HG03565 (cell line): ENCODE measurements at regions not wholly inside any gene's neighbourhood (a gene's known extent, or its start where the extent isn't known, plus 50 kb on each side); places are given as distances from the start of the nearest gene placed in this dataset.
A peak's percentile ranks its signal among the peaks of the same experiment; 100 is the strongest.
"Not testable (repeated sequence)": the region's sequence is repeated elsewhere in the genome, so short reads cannot be mapped to it uniquely, and the experiment has no call there.

Source experiments
- ATAC-seq: cut with Tn5 transposase; IDR thresholded peaks from one replicate; pipeline ENCODE4 v1.9.1; 2021; ENCODE audit warnings: mild to moderate bottlenecking, moderate library complexity; ENCODE audit not compliant: unreplicated experiment

- no peak for ATAC-seq
Observed at GRCh38 chr13:50611117-50611781, 232.2 kb downstream of the DLEU7 start.

DNA sequence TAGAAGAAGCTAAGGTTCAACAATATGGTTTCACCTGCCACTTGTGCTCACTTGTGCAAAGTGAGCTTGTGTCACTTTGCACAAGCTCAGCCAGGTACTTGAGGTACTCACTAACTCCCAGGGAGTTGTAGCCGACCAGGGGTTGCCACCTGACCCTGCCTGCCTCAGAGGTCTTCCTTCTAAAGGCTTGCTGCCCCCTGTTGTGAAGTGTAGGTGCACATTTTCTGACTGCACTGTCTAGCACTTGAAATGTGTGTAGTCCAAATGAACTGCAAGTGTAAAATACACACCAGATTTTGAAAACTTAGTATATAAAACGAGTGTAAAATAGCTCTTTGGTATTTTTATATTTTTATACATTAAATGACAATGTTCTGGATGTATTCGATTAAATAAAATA lies 230.8 kb downstream of the DLEU7 start:
- ATAC-seq: no peak

GRCh38 chr13:50613356-50613831 lies 230.1 kb downstream of the DLEU7 start:
- ATAC-seq: no peak

DNA sequence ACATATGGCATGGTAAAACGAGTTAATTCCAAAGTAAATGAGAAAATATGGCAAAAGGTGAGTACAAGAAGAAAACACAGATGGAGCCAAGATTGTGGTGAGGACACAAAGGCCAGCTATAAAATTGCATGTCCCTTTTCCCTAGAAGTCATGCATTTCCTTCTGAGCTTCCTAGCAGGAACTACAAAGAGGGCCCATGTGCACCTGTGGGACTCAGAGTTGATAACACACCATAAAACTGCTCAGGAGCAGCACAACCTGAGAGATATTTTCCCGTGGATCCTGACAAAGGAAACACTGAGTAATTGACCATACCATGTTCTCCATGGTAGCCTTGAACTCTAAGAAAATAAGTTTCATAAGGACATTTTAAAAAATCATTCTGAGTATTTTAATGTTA lies 228.3 kb downstream of the DLEU7 start:
- ATAC-seq: no peak

GRCh38 chr13:50616101-50616500 lies 227.4 kb downstream of the DLEU7 start:
- no peak for ATAC-seq

DNA sequence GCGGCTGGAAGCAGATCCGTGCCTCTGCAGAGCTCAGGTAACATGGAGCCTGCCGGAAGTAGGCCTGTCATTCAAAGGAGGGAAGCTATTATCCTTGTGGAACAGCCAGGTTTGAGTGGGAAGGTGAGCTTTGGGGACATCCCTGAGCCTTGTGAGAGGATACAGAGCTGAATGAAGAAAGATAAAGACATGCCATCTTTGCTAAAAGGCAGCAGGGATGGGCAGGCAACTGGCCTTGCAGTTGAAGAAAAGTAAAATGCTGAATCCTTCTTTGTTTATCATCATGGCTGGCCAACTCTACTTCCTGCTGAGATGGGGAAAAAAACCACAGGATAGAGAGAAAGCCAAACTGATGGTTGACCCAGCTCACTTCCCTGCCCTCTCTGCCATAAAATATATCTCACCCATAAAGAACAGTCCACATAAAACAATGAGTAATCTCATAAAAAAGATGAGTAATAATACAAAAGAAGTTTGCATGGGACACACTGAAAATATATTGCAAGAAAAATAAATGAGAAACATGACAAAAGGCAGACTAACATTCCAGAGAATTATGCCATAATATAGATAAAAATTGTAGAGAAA lies 226.3 kb downstream of the DLEU7 start:
- ATAC-seq: no peak

DNA sequence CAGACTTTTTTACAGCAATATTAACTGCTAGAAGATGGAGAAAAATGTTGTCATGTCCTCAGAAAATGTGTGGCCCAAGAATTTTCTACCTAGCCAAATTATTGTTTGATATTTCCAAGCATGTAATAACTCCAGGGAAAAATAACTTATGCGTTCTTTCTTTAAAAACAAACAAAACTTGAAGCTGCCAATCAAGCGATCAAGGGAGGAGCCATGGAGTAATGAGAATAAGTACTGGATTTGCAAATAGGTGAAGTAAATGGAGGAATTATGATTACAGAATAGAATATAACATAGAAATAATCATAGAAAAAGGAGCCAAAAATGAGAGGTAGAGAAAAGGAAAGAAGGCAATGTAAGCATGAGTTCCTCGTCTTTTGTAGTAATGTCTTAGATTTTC lies 225.3 kb downstream of the DLEU7 start:
- ATAC-seq: no peak

DNA sequence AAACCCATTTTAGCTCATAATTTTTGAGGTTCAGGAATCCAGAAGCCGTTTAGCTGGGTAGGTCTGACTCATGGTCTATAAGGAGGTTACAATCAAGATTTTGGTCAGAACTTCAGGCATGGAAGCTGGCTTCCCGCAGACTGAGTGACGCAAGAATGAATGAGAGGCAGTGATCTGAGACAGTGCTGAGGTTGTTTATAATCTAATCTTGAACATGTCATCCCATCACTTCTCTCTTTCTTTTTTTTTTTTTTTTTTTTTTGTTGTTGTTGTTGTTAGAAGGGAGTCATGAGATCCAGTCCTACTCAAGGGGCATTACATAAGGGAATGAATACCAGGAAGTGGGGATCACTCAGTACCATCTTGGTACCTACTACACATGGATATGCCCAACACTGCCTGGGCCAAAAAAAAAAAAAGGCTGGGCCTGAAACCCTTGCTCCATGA lies 217.4 kb downstream of the DLEU7 start:
- no peak for ATAC-seq

GRCh38 chr13:50627111-50627510 lies 216.4 kb downstream of the DLEU7 start:
- no peak for ATAC-seq

DNA sequence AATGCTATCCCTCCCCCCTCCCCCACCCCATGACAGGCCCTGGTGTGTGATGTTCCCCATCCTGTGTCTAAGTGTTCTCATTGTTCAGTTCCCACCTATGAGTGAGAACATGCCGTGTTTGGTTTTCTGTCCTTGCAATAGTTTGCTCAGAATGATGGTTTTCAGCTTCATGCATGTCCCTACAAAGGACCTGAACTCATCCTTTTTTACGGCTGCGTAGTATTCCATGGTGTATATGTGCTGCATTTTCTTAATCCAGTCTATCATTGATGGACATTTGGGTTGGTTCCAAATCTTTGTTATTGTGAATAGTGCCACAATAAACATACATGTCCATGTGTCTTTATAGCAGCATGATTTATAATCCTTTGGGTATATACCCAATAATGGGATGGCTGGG lies 215.0 kb downstream of the DLEU7 start:
- ATAC-seq: not testable (repeated sequence)

DNA sequence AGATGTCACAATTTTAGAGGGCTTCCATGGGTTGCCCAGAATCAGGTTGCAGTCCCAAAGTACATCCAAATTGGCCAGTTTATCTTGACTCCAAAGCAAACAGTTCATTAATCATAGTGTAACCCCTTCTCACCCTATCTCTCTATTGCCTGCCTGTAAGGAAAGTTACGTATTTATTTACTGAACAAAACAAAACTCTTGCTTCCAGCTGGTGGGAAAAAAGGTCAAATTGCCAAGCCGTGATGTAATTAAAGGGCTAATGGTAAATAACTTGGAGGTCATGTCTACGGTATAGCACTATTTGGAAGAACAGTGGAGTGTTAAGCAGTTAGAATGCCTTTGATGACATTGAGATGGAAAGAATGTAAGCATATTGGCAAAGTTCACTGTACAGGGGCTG lies 214.0 kb downstream of the DLEU7 start:
- ATAC-seq: no peak

GRCh38 chr13:50629966-50630365 lies 213.5 kb downstream of the DLEU7 start:
- no peak for ATAC-seq

GRCh38 chr13:50631041-50631440 lies 212.5 kb downstream of the DLEU7 start:
- ATAC-seq: no peak

GRCh38 chr13:50634339-50634738 lies 209.2 kb downstream of the DLEU7 start:
- no peak for ATAC-seq

- ATAC-seq: peak; percentile 47
Observed at GRCh38 chr13:50635504-50635903, 208.0 kb downstream of the DLEU7 start.

DNA sequence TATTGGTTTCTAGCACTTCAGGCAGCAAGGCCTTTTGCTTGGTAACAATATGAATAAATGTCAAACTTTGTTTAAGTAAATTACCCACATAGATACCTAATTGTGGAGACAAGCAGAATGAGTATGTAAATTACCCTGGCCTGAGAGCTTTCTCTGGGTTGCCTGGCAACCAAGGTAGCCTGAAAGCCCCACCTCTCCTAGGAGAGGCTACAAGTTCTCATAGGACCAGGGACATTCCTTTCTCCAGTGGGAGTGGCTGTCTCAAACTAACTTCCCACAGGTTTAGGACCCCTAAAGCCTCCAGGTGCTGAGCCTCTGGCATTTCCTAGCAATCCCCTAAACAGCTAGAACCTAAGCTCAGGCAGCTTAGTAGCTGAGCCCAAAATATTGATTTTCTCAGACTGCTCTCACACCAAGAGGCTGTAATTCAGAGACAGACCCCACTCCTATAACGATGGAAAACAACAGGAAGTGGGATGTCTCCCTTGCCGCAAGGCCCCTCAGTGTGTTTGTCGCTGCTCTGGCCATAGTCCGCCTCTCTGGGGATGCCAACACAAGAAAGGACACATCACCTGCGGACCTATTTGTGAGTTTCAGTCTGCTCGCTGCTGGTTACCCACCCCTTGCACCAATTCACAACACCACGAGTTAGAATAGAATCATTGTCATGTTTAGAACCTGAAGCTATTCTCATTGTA lies 207.3 kb downstream of the DLEU7 start:
- peak; percentile 69 for ATAC-seq

- ATAC-seq: no peak
Observed at GRCh38 chr13:50643060-50643459, 200.4 kb downstream of the DLEU7 start.

DNA sequence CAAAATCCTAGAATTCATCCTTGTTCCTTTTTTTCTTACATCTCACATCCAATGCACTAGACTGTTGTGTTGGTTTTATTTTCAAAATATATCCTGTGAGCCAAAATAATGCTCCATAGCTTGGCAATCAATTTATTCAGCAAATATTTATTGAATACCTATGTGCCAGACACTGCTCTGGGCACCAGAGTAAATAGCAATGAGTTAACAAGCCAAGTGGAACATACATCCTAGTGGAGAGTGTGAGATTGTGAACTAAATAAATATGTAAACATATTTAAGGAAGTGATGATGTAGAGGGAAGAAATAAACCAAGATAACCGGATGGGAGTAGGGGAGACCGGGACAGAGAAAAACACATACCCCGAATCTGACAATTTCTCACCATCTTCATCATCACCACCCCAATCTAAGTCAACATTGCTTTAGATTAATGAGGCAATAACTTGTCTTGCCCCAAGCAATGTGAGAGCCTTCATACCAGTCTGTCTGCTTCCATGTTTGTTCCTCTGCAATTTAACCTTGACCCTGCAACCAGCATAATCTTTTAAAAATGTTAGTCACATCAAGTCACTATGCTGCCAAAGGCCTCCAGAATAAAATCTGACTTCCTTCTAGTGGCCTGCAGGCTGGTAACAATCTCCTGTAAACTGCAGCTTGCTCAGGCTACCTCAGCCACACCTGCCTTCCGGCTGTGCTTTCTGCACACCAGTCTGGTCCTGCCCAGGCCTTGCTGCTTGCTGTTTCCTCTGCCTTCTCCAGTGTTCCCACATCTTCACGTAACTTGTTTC lies 199.2 kb downstream of the DLEU7 start:
- no peak for ATAC-seq

GRCh38 chr13:50645092-50645491 lies 198.4 kb downstream of the DLEU7 start:
- no peak for ATAC-seq

DNA sequence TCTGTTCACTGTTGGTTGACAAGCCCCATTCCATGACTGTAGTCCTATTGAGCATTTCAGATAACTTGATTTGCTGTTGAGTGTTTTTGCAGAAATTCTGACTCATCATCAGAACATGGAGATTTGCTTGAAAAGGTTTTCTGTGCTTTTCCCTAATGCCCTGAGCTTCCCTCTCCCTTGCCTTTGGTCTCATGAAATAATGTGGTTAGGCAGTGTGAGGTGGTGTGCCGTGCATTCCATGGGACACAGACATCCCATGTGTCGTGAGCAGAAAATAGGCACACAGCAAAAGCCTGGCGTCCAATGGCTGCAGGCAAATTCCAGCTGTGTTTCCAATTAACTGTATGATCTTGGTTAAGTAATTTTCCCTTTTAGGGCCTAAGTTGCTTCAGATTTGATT lies 197.4 kb downstream of the DLEU7 start:
- no peak for ATAC-seq

DNA sequence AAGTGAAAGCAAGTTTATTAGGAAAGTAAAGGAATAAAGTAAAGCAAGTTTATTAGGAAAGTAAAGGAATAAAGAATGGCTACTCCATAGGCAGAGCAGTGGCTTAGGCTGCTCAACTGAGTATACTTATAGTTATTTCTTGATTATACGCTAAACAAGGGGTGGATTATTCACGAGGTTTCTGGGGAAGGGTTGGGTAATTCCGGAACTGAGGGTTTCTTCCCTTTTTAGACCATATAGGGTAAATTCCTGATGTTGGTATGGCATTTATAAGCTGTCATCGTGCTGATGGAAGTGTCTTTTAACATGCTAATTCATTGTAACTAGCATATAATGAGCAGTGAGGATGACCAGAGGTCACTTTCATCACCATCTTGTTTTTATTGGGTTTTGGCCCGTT lies 194.3 kb downstream of the DLEU7 start:
- ATAC-seq: no peak
